ENCODE measurements at regions not wholly inside any gene's neighbourhood (a gene's known extent, or its start where the extent isn't known, plus 50 kb on each side); places are given as distances from the start of the nearest gene placed in this dataset.

DNA sequence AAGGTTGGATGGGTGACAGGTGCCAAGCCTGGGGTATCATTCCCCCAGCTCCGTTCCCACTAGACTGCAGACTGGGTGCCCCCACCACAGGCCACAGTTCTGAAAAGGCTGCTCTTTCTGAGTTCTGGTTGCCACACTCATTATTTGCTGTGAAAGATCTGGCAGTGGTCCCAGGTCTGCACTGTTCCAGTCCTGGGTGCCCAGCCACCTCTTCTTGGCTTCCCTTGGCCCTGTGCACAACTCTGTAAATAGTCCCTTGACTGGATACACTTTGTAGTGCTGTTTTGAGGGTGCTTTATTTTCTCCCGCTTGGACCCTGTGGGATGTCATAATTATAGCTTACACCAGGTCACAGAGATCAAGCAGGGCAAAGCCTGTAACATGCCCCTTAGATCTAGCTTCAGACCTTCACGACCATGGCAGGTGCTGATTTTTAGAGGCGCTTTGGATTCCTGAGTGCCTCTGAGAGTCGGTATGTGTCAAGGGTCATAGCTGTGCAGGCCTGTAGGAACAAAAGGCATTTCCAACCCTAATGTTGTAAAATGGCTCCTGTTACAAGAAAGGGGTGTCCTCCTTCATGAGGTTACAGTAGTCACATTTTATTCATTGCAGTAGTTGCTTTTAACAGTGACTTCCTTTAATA, 344.9 kb downstream of the ICE1 start:
- TF ChIP-seq, protein P1, sequence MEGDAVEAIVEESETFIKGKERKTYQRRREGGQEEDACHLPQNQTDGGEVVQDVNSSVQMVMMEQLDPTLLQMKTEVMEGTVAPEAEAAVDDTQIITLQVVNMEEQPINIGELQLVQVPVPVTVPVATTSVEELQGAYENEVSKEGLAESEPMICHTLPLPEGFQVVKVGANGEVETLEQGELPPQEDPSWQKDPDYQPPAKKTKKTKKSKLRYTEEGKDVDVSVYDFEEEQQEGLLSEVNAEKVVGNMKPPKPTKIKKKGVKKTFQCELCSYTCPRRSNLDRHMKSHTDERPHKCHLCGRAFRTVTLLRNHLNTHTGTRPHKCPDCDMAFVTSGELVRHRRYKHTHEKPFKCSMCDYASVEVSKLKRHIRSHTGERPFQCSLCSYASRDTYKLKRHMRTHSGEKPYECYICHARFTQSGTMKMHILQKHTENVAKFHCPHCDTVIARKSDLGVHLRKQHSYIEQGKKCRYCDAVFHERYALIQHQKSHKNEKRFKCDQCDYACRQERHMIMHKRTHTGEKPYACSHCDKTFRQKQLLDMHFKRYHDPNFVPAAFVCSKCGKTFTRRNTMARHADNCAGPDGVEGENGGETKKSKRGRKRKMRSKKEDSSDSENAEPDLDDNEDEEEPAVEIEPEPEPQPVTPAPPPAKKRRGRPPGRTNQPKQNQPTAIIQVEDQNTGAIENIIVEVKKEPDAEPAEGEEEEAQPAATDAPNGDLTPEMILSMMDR (IDR thresholded peaks at IDR 0.05; ENCODE audit: poor library complexity, severe bottlenecking), result no peak
- no peak for TF ChIP-seq EP300 (conservative IDR thresholded peaks at IDR 0.05; ENCODE audit: poor library complexity, severe bottlenecking)
- no peak for TF ChIP-seq EZH2 (IDR thresholded peaks at IDR 0.05; ENCODE audit: borderline replicate concordance, insufficient read depth, low read length, poor library complexity, severe bottlenecking)
- no peak for TF ChIP-seq POLR2AphosphoS5 (IDR thresholded peaks at IDR 0.05)
- no peak for TF ChIP-seq RAD21 (conservative IDR thresholded peaks at IDR 0.05)

All from neural cell (in vitro differentiated cells).